DND-41 (cell line): ENCODE measurements at regions not wholly inside any gene's neighbourhood (a gene's known extent, or its start where the extent isn't known, plus 50 kb on each side); places are given as distances from the start of the nearest gene placed in this dataset.

Source experiments
- EZH2 ChIP-seq: IDR thresholded peaks from 3 replicates; pipeline ENCODE4 v1.6.1; 2012; ENCODE audit warnings: borderline replicate concordance, low read depth, mild to moderate bottlenecking, moderate library complexity, low read length, inconsistent platforms; ENCODE audit not compliant: severe bottlenecking
- TF ChIP-seq, protein P1 (sequence below): IDR thresholded peaks from 2 replicates; pipeline ENCODE4 v1.5.1; 2012; ENCODE audit warnings: borderline replicate concordance, low read length, moderate library complexity, mild to moderate bottlenecking; ENCODE audit not compliant: poor library complexity, severe bottlenecking; ENCODE audit errors: extremely low read depth

DNA sequence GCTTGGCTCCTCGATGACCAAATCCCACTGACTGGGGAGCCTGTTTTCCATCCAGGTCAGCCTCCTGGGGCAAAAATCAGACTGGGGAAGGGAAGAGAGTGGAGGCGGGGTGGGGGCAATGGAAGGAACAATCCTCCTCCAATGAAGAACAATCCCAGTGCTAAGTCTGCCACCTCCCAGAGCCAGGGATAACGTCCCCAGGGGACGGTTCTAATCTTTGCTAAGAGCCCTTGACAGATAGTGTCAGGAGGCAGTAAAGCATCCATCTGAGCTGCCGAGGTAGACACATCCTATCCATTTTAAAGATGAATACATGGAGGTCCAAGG lies 298.5 kb upstream of the MSX2 start:
- TF ChIP-seq, protein P1, sequence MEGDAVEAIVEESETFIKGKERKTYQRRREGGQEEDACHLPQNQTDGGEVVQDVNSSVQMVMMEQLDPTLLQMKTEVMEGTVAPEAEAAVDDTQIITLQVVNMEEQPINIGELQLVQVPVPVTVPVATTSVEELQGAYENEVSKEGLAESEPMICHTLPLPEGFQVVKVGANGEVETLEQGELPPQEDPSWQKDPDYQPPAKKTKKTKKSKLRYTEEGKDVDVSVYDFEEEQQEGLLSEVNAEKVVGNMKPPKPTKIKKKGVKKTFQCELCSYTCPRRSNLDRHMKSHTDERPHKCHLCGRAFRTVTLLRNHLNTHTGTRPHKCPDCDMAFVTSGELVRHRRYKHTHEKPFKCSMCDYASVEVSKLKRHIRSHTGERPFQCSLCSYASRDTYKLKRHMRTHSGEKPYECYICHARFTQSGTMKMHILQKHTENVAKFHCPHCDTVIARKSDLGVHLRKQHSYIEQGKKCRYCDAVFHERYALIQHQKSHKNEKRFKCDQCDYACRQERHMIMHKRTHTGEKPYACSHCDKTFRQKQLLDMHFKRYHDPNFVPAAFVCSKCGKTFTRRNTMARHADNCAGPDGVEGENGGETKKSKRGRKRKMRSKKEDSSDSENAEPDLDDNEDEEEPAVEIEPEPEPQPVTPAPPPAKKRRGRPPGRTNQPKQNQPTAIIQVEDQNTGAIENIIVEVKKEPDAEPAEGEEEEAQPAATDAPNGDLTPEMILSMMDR = no peak
- no peak for TF ChIP-seq EZH2
